Activated CD4-positive, alpha-beta T cell treated with anti-CD3 and anti-CD28 coated beads, Interleukin-2, amount 50 U/mL, for 48 hours (primary cell): ENCODE measurements at regions not wholly inside any gene's neighbourhood (a gene's known extent, or its start where the extent isn't known, plus 50 kb on each side); places are given as distances from the start of the nearest gene placed in this dataset.

Experiments
- DNase-seq, 2 experiments: peaks; one replicate each; pipeline ENCODE4 v3.0.0-alpha.2; 2020

DNA sequence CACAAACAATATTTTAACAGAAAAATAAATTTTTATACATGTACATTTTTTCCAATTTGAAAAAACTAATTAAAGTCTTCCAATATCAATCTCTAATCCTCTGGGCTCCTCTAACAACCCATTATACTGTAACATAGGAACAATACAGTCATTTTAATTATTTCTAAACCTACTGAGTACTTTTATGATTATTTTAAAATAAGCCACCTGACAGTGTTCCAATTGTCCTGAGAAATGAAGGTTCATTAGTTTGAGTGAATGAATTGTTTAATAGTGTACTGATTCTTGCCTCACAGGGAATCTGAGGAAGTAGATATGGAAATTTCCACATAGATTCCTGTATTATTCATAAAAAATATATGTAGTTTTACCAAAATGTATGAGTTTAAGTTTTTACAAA lies 123.1 kb upstream of the EYS start:
- no peak for DNase-seq

GRCh38 chr6:65819152-65819551 lies 112.1 kb upstream of the EYS start:
- DNase-seq: no peak

GRCh38 chr6:65818576-65818975 lies 111.5 kb upstream of the EYS start:
- DNase-seq: no peak

GRCh38 chr6:65816991-65817390 lies 110.0 kb upstream of the EYS start:
- no peak for DNase-seq

- DNase-seq: no peak
Measured at GRCh38 chr6:65814071-65814470, 107.0 kb upstream of the EYS start.

DNA sequence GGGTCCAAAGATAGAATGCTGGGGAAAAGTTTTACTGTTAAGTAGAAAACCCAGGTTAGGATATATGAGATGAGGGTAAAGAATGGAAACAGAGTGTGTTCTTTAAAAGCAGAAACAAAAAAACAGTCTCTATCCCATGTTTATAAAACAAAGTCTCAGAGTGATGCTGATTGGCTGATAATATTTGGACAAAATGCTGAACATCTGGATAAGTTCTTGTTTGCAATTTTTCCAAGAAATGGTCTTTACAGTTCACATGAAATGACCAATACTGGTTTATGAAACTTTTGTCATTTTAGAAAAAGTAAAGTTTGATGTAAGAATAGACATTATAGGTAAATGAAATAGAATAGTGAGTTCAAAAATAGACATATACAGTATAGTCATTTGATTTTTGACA lies 96.2 kb upstream of the EYS start:
- no peak for DNase-seq

- no peak for DNase-seq
Measured at GRCh38 chr6:65799389-65799788, 92.4 kb upstream of the EYS start.

DNA sequence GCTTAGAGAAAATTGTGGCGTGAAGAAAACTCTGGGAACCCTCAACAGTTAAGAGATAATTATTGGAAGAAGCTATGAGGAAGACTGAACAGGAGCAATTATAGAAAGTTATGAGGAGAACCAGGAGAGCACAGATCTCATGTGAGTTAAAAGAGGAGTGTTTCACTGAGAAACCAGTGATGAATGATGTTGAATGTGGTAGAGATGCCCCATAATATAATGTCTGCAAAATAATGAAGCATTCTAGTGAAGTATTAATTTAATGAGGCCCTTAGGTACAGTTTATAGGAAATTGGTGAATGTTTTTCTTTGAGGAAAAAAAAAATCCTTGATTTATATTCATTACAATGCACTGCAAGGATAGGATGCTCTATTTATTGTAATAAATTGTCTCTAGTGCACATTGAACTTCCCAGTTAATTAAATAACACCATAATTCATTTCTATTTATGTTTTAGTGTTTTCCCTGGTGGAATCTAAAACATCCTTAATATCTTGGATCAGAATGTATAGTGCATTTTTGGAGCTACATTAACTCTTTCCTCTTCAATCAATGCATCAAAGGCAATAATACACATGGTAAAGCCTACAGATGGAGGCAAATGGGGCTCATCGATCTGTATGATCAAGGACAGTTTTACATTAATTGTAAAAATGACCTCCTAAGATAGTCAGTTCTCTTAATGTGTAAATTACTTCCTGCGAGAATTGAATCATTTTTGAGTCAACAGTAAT lies 91.4 kb upstream of the EYS start:
- no peak for DNase-seq

- no peak for DNase-seq
Measured at GRCh38 chr6:65790666-65791065, 83.6 kb upstream of the EYS start.

GRCh38 chr6:65787787-65788186 lies 80.8 kb upstream of the EYS start:
- DNase-seq: no peak

DNA sequence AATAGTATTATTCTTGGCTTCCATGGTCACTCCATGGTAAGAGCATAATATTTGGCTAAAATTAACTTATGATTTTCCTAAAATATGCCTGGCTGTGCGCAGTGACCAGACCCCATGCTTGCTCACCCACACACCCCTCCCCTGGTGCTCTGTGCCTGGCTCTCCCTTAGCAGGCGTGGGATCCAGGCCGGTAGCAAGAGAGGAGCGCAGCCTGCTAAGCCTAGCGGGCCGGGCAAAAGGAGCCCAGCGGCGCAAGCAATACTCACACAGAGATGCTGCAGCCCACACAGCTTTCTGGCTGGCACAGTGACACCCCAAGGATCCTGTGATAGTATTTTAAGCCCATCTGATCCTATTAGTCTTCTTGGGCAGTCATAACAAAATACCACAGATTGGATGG lies 79.8 kb upstream of the EYS start:
- no peak for DNase-seq

DNA sequence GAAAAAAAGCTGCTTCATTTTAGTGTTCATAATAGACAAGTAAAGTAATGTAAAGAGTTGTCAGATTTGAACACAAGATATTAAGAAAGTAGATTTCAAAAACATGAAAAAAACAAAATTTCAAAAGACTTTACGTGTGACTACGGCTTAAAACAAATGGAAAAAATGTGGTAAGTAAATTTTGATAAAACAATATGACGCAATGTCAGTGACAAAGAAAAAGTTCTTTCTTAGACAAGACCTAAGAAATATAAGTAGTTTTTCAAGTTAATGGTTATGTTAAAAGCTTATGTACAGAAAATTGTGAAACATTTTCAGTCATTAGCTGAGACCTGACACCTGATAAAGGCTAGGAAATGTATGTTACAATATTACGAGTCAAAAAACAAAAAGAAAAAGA lies 73.7 kb upstream of the EYS start:
- no peak for DNase-seq

DNA sequence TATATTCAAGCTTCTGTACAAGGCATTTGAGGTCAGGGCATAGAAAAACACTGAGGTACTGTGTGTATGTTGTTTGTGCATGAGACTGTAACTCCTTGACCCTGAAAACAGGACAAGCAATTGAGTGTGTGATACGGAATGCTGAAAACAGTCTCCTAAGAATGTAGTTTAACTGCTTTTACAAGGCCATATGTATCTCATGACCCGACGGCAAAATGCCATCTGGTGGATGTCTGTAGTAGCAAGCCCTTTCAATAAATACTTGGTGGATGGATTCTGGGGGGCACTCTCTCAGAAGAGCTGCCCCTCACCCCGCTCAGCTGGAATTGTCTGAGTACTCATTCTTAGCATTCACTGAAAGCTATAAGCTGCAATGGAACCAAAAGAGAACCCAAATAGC lies 69.3 kb upstream of the EYS start:
- no peak for DNase-seq

DNA sequence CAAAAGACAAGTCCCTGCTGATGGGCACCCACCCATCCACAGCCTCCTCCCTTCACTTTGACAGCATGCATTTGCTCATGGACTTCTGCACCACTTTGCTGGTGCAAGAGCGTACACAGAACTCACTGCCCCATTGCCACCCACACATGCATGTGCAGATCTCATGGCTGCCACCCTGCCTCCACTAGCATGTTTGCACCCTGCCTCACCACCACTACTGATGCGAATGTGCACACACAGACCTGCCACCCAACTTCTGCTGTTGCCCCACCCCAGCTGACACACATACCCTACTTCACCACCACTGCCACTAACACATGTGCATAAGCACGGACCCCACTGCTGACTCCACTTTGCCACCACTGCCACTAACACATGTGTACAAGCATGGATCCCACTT lies 64.9 kb upstream of the EYS start:
- DNase-seq: no peak

DNA sequence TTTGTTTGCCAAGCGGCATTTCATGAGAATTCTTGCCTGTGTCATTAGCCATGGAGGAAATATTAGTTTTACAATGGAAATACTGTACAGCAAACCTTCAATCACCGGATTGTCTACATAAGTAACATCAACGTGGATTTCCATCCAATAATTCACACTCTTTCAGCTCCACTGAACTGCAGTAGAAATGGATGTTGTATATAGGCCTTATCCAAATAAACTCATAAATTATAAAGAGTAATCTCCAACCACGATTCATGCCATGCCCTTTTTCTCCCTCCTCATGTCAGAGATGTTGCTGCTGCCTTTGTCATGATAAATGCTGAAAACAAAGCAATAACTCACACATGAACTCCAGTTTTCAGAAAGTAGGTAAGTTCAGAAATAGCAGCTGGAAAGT lies 54.9 kb upstream of the EYS start:
- no peak for DNase-seq

GRCh38 chr6:65760285-65760684 lies 53.3 kb upstream of the EYS start:
- DNase-seq: no peak
